Fibroblast of lung (primary cell): ENCODE measurements at regions not wholly inside any gene's neighbourhood (a gene's known extent, or its start where the extent isn't known, plus 50 kb on each side); places are given as distances from the start of the nearest gene placed in this dataset.

Experiments
- DNase-seq, 2 donors: peaks; one replicate each; pipeline versions ENCODE4 v3.0.0 to v3.0.0-alpha.2; 2010; ENCODE audit warnings: low read depth in 2 of 2
- H2AFZ ChIP-seq: 2 replicates; pipeline ENCODE4 v1.5.1; 2012; ENCODE audit warnings: low read length, control low read depth, inconsistent platforms
- H3K27ac ChIP-seq: 2 replicates; pipeline ENCODE4 v1.5.1; 2011; ENCODE audit warnings: low read length, control low read depth; ENCODE audit not compliant: insufficient read depth
- H3K27me3 ChIP-seq: 2 replicates; pipeline ENCODE4 v1.5.1; 2011; ENCODE audit warnings: mild to moderate bottlenecking, low read length; ENCODE audit not compliant: control insufficient read depth, insufficient read depth
- H3K36me3 ChIP-seq: 2 replicates; pipeline ENCODE4 v1.5.1; 2011; ENCODE audit warnings: low read length; ENCODE audit not compliant: control insufficient read depth, insufficient read depth
- H3K4me1 ChIP-seq: 2 replicates; pipeline ENCODE4 v1.5.1; 2011; ENCODE audit warnings: low read length; ENCODE audit not compliant: control insufficient read depth, insufficient read depth; ENCODE audit errors: extremely low read depth
- H3K4me2 ChIP-seq: 2 replicates; pipeline ENCODE4 v1.5.1; 2011; ENCODE audit warnings: low read length, control low read depth; ENCODE audit not compliant: insufficient read depth; ENCODE audit errors: extremely low read depth
- H3K4me3 ChIP-seq, 4 experiments: fragments of 200-600 bp in 1 of 4; sonication (generic) in 1 of 4; replicated peaks in 1 of 4; 2 replicates each; pipeline ENCODE4 v1.5.1; 2011 to 2016; ENCODE audit warnings: low read length in 4 of 4, low read depth in 3 of 4, mild to moderate bottlenecking in 3 of 4, control low read depth in 2 of 4, inconsistent platforms in 1 of 4, mixed read lengths in 1 of 4; ENCODE audit not compliant: insufficient read depth in 1 of 4; ENCODE audit errors: control extremely low read depth in 1 of 4
- H3K79me2 ChIP-seq: 2 replicates; pipeline ENCODE4 v1.5.1; 2012; ENCODE audit warnings: mild to moderate bottlenecking, low read length, inconsistent platforms; ENCODE audit not compliant: control insufficient read depth, insufficient read depth
- H3K9ac ChIP-seq: 2 replicates; pipeline ENCODE4 v1.5.1; 2011; ENCODE audit warnings: mild to moderate bottlenecking, low read length, control low read depth; ENCODE audit not compliant: insufficient read depth
- H3K9me3 ChIP-seq: 2 replicates; pipeline ENCODE4 v1.5.1; 2012; ENCODE audit warnings: low read depth, low read length; ENCODE audit not compliant: control insufficient read depth, insufficient read depth
- H4K20me1 ChIP-seq: 2 replicates; pipeline ENCODE4 v1.5.1; 2011; ENCODE audit warnings: low read length; ENCODE audit not compliant: control insufficient read depth, insufficient read depth; ENCODE audit errors: extremely low read depth
- EZH2 ChIP-seq: IDR thresholded peaks from 2 replicates; pipeline ENCODE4 v1.5.1; 2012; ENCODE audit warnings: low read length, control low read depth, mild to moderate bottlenecking; ENCODE audit errors: missing control alignments
- TF ChIP-seq, protein P1 (sequence below), 2 donors: IDR thresholded peaks in 1 of 2; conservative IDR thresholded peaks in 1 of 2; 1 replicate in 1 of 2; 2 replicates in 1 of 2; pipeline ENCODE4 v1.5.1; 2011 to 2012; ENCODE audit warnings: low read length in 2 of 2, control low read depth in 1 of 2, inconsistent platforms in 1 of 2, low read depth in 1 of 2, mild to moderate bottlenecking in 1 of 2

GRCh38 chr4:75422998-75423397, 91.2 kb downstream of the RCHY1 start:
- H3K79me2 ChIP-seq = no peaks in the 10 kb centered on the region
- H3K9me3 ChIP-seq = no peaks in the 10 kb centered on the region
- no peak overlapping the region for H3K4me2 ChIP-seq
- no peak overlapping the region for H3K9ac ChIP-seq
- no peak for DNase-seq
- no peak overlapping the region for H2AFZ ChIP-seq
- H4K20me1 ChIP-seq = no peaks in the 10 kb centered on the region
- TF ChIP-seq EZH2 = no peak
- TF ChIP-seq, protein P1, sequence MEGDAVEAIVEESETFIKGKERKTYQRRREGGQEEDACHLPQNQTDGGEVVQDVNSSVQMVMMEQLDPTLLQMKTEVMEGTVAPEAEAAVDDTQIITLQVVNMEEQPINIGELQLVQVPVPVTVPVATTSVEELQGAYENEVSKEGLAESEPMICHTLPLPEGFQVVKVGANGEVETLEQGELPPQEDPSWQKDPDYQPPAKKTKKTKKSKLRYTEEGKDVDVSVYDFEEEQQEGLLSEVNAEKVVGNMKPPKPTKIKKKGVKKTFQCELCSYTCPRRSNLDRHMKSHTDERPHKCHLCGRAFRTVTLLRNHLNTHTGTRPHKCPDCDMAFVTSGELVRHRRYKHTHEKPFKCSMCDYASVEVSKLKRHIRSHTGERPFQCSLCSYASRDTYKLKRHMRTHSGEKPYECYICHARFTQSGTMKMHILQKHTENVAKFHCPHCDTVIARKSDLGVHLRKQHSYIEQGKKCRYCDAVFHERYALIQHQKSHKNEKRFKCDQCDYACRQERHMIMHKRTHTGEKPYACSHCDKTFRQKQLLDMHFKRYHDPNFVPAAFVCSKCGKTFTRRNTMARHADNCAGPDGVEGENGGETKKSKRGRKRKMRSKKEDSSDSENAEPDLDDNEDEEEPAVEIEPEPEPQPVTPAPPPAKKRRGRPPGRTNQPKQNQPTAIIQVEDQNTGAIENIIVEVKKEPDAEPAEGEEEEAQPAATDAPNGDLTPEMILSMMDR (conservative IDR thresholded peaks at IDR 0.05 in 1 of 2, IDR thresholded peaks at IDR 0.05 in 1 of 2; ENCODE audit: low read depth in 1 of 2, low read length in 2 of 2) = no peak
- H3K36me3 ChIP-seq = no peaks in the 10 kb centered on the region
- H3K27me3 ChIP-seq = no peaks in the 10 kb centered on the region
- H3K27ac ChIP-seq = no peak overlapping the region
- no peak overlapping the region for H3K4me3 ChIP-seq
- no peaks in the 10 kb centered on the region for H3K4me1 ChIP-seq

GRCh38 chr4:75412746-75413145, 101.5 kb downstream of the RCHY1 start:
- no peaks in the 10 kb centered on the region for H3K9me3 ChIP-seq
- TF ChIP-seq EZH2 = no peak
- TF ChIP-seq, protein P1 (conservative IDR thresholded peaks at IDR 0.05 in 1 of 2, IDR thresholded peaks at IDR 0.05 in 1 of 2; ENCODE audit: low read depth in 1 of 2, low read length in 2 of 2) = no peak
- H3K4me1 ChIP-seq = no peaks in the 10 kb centered on the region
- DNase-seq = no peak
- no peaks in the 10 kb centered on the region for H3K27me3 ChIP-seq
- H3K4me2 ChIP-seq = no peak overlapping the region
- H3K9ac ChIP-seq = no peak overlapping the region
- H4K20me1 ChIP-seq = no peaks in the 10 kb centered on the region
- no peak overlapping the region for H3K27ac ChIP-seq
- no peaks in the 10 kb centered on the region for H3K79me2 ChIP-seq
- H2AFZ ChIP-seq = no peak overlapping the region
- H3K4me3 ChIP-seq = no peak overlapping the region
- H3K36me3 ChIP-seq = no peaks in the 10 kb centered on the region

GRCh38 chr4:75398501-75398900, 115.7 kb downstream of the RCHY1 start:
- TF ChIP-seq EZH2 = no peak
- no peak for DNase-seq
- Histone ChIP-seq H3K4me1 (no peaks in the 10 kb centered on the region), H3K36me3 (no peaks in the 10 kb centered on the region), H2AFZ (no peak overlapping the region), H4K20me1 (no peaks in the 10 kb centered on the region), H3K27ac (no peak overlapping the region), H3K9me3 (no peaks in the 10 kb centered on the region), H3K79me2 (no peaks in the 10 kb centered on the region), H3K4me3 (no peak overlapping the region), H3K9ac (no peak overlapping the region), H3K4me2 (no peak overlapping the region), H3K27me3 (no peaks in the 10 kb centered on the region)
